ENCODE measurements at regions not wholly inside any gene's neighbourhood (a gene's known extent, or its start where the extent isn't known, plus 50 kb on each side); places are given as distances from the start of the nearest gene placed in this dataset.
"Not testable (repeated sequence)": the region's sequence is repeated elsewhere in the genome, so short reads cannot be mapped to it uniquely, and the experiment has no call there.

- DNase-seq (ENCODE audit: extremely low read depth, low read depth): no peak
- TF ChIP-seq, protein P1, sequence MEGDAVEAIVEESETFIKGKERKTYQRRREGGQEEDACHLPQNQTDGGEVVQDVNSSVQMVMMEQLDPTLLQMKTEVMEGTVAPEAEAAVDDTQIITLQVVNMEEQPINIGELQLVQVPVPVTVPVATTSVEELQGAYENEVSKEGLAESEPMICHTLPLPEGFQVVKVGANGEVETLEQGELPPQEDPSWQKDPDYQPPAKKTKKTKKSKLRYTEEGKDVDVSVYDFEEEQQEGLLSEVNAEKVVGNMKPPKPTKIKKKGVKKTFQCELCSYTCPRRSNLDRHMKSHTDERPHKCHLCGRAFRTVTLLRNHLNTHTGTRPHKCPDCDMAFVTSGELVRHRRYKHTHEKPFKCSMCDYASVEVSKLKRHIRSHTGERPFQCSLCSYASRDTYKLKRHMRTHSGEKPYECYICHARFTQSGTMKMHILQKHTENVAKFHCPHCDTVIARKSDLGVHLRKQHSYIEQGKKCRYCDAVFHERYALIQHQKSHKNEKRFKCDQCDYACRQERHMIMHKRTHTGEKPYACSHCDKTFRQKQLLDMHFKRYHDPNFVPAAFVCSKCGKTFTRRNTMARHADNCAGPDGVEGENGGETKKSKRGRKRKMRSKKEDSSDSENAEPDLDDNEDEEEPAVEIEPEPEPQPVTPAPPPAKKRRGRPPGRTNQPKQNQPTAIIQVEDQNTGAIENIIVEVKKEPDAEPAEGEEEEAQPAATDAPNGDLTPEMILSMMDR (IDR thresholded peaks at IDR 0.05; ENCODE audit: low read depth, low read length): no peak
Observed at GRCh38 chr14:55986069-55986468, 132.1 kb upstream of the PELI2 start.

DNA sequence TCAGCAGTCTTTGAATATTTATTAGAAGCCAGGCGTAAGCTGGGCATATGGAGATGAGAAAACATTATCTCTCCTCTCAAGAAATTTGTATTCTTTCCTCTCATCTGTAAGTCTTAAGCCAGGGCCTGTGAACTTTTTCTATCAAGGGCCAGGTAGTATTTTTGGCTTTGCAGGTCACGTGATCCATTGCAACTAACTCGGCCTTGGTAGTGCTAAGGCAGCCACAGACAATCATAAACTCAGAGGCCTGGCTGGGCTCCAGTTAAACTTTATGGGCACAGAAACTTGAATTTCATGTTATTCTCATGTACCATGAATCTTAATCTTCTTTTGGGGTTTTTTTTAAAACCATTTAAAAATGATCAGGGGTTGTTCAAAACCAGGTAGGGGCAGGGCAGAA lies 117.4 kb upstream of the PELI2 start:
- no peak for DNase-seq (ENCODE audit: extremely low read depth, low read depth)
- TF ChIP-seq, protein P1 (IDR thresholded peaks at IDR 0.05; ENCODE audit: low read depth, low read length): no peak

DNA sequence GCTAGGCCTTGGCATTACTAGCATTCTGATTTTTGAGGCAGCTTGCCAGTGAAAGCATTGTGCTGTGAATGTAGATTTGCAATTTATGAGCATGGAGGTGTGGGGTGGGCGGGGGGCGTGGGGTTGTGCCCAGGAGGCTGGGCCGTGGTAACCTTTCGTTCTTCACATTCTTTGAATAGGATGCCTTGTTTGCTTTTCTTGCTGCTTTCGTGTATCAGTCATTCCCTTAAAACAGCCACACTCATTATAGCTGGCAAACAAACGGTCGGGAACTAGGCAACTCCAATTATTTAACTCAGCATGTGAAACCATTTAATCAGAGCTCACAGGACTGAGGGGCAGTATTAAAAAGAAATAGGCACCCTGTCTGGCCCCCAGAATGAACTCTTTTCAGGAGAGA lies 115.9 kb upstream of the PELI2 start:
- DNase-seq (ENCODE audit: extremely low read depth, low read depth): no peak
- TF ChIP-seq, protein P1 (IDR thresholded peaks at IDR 0.05; ENCODE audit: low read depth, low read length): no peak

- DNase-seq (ENCODE audit: extremely low read depth, low read depth): no peak
Observed at GRCh38 chr14:56002876-56003625, 115.2 kb upstream of the PELI2 start.

DNA sequence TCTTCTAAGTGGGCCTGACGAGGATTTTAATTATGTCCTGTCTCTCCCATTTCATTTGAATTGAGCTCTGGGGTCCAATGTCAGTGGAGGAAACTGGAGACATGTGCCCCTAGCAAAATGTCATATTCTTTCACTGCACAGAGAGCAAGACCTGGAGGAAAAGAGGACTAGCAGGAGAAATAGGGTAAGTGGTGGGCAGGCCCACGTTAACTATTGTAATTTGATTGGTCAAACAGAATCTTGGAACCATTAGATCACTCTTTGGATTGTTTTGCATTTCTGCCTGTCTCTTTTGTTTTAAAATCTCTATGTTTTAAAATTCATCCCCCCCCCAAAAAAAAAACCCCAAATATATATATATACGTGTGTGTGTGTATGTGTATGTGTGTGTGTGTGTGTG lies 113.9 kb upstream of the PELI2 start:
- TF ChIP-seq, protein P1 (IDR thresholded peaks at IDR 0.05; ENCODE audit: low read depth, low read length): no peak
- DNase-seq (ENCODE audit: extremely low read depth, low read depth): no peak

More at GRCh38 chr14:56002876-56003625, 115.2 kb upstream of the PELI2 start:
- TF ChIP-seq, protein P1 (IDR thresholded peaks at IDR 0.05; ENCODE audit: low read depth, low read length): no peak

GRCh38 chr14:56004786-56005185 lies 113.4 kb upstream of the PELI2 start:
- peak; percentile 43 for DNase-seq (ENCODE audit: extremely low read depth, low read depth)
- TF ChIP-seq, protein P1 (IDR thresholded peaks at IDR 0.05; ENCODE audit: low read depth, low read length): no peak

GRCh38 chr14:56005191-56006053 lies 112.8 kb upstream of the PELI2 start:
- DNase-seq (ENCODE audit: extremely low read depth, low read depth): peak; percentile 64
- TF ChIP-seq, protein P1 (IDR thresholded peaks at IDR 0.05; ENCODE audit: low read depth, low read length): no peak

DNA sequence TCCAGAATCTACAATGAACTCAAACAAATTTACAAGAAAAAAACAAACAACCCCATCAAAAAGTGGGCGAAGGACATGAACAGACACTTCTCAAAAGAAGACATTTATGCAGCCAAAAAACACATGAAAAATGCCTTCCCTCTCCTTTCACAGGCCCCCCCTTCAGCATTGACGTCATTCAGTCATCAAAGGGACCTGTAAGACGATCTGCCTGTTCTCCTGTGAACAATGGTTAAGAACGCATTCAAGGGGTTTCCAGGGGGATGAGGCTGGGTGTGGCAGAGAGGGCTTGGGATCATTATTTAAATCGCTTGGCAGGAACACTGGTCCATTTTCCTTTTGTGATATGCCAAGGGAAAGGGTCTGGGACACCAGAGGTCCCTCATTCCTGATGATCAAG lies 110.7 kb upstream of the PELI2 start:
- not testable (repeated sequence) for DNase-seq (ENCODE audit: extremely low read depth, low read depth)
